Neural cell (in vitro differentiated cells): ENCODE measurements at regions not wholly inside any gene's neighbourhood (a gene's known extent, or its start where the extent isn't known, plus 50 kb on each side); places are given as distances from the start of the nearest gene placed in this dataset.
"Not testable (repeated sequence)": the region's sequence is repeated elsewhere in the genome, so short reads cannot be mapped to it uniquely, and the experiment has no call there.

Source experiments
- EZH2 ChIP-seq: fragments of 200-600, 300-800 bp; shearing (Covaris generic), sonication (generic); IDR thresholded peaks from 2 replicates; pipeline ENCODE4 v1.6.1; 2014; ENCODE audit warnings: antibody characterized with exemption, low read length, borderline replicate concordance, mild to moderate bottlenecking; ENCODE audit not compliant: insufficient read depth, poor library complexity, severe bottlenecking
- POLR2AphosphoS5 ChIP-seq: IDR thresholded peaks from 2 replicates; pipeline ENCODE4 v1.6.1; 2012
- SMC3 ChIP-seq: fragments of 450-650 bp; conservative IDR thresholded peaks from 2 replicates; pipeline ENCODE4 v1.6.1; 2014; ENCODE audit warnings: antibody characterized with exemption, mild to moderate bottlenecking, moderate library complexity; ENCODE audit not compliant: poor library complexity
- TAF1 ChIP-seq: IDR thresholded peaks from 2 replicates; pipeline ENCODE4 v1.6.1; 2012; ENCODE audit warnings: low read depth
- TF ChIP-seq, protein P1 (sequence below): fragments of 450-650 bp; IDR thresholded peaks from 2 replicates; pipeline ENCODE4 v1.5.1; 2014; ENCODE audit warnings: antibody characterized with exemption, mild to moderate bottlenecking, moderate library complexity; ENCODE audit not compliant: poor library complexity, severe bottlenecking
- TF ChIP-seq, protein P2 (sequence below): IDR thresholded peaks from 2 replicates; pipeline ENCODE4 v1.6.1; 2012; ENCODE audit warnings: borderline replicate concordance

DNA sequence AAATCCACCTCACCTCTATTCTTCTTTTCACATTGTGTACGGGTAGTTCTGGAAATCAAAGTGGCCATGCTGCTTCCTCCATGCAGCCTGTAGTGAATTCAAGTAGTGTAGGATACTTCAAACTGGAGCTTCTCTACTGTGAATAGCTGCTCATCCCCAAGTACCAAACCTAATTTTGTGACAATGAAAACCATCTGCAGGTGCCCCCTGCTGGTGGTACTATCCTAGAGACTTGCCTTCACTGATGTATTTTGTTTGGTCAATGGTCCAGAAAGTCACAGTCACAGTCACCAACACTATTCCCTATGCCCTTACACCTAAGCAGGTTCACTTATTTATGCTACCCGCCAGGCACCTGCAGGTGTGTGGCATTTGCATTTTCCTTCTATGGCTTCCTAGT, 170.0 kb upstream of the NBPF19 start:
- not testable (repeated sequence) for TF ChIP-seq POLR2AphosphoS5, EZH2, TAF1, SMC3
- TF ChIP-seq, protein P1, sequence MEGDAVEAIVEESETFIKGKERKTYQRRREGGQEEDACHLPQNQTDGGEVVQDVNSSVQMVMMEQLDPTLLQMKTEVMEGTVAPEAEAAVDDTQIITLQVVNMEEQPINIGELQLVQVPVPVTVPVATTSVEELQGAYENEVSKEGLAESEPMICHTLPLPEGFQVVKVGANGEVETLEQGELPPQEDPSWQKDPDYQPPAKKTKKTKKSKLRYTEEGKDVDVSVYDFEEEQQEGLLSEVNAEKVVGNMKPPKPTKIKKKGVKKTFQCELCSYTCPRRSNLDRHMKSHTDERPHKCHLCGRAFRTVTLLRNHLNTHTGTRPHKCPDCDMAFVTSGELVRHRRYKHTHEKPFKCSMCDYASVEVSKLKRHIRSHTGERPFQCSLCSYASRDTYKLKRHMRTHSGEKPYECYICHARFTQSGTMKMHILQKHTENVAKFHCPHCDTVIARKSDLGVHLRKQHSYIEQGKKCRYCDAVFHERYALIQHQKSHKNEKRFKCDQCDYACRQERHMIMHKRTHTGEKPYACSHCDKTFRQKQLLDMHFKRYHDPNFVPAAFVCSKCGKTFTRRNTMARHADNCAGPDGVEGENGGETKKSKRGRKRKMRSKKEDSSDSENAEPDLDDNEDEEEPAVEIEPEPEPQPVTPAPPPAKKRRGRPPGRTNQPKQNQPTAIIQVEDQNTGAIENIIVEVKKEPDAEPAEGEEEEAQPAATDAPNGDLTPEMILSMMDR: not testable (repeated sequence)
- TF ChIP-seq, protein P2, sequence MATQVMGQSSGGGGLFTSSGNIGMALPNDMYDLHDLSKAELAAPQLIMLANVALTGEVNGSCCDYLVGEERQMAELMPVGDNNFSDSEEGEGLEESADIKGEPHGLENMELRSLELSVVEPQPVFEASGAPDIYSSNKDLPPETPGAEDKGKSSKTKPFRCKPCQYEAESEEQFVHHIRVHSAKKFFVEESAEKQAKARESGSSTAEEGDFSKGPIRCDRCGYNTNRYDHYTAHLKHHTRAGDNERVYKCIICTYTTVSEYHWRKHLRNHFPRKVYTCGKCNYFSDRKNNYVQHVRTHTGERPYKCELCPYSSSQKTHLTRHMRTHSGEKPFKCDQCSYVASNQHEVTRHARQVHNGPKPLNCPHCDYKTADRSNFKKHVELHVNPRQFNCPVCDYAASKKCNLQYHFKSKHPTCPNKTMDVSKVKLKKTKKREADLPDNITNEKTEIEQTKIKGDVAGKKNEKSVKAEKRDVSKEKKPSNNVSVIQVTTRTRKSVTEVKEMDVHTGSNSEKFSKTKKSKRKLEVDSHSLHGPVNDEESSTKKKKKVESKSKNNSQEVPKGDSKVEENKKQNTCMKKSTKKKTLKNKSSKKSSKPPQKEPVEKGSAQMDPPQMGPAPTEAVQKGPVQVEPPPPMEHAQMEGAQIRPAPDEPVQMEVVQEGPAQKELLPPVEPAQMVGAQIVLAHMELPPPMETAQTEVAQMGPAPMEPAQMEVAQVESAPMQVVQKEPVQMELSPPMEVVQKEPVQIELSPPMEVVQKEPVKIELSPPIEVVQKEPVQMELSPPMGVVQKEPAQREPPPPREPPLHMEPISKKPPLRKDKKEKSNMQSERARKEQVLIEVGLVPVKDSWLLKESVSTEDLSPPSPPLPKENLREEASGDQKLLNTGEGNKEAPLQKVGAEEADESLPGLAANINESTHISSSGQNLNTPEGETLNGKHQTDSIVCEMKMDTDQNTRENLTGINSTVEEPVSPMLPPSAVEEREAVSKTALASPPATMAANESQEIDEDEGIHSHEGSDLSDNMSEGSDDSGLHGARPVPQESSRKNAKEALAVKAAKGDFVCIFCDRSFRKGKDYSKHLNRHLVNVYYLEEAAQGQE: not testable (repeated sequence)
